Heart left ventricle (tissue), 16 donors: ENCODE measurements at regions not wholly inside any gene's neighbourhood (a gene's known extent, or its start where the extent isn't known, plus 50 kb on each side); places are given as distances from the start of the nearest gene placed in this dataset.

Experiments
- ATAC-seq, 4 donors: fragments of 200-7000 bp; cut with Tn5 transposase; one replicate each; pipeline ENCODE4 v1.9.1; 2020 to 2022; ENCODE audit warnings: moderate library complexity in 4 of 4, mild to moderate bottlenecking in 3 of 4, moderate number of reproducible peaks in 1 of 4
- DNase-seq, 5 donors: peaks; one replicate each; pipeline ENCODE4 v3.0.0-alpha.2; 2020
- H3K27ac ChIP-seq, 12 donors: fragments of 200-600 bp; sonication (generic) in 4 of 12; one replicate each; pipeline versions ENCODE4 v1.5.0 to v1.8.0; 2016 to 2022; ENCODE audit warnings: mild to moderate bottlenecking in 2 of 12
- H3K27me3 ChIP-seq, 9 donors: fragments of 200-600 bp; sonication (generic) in 2 of 9; one replicate each; pipeline versions ENCODE4 v1.5.1 to v1.8.0; 2016 to 2022; ENCODE audit warnings: mild to moderate bottlenecking in 3 of 9
- H3K36me3 ChIP-seq, 9 donors: fragments of 200-600 bp; sonication (generic) in 2 of 9; one replicate each; pipeline versions ENCODE4 v1.5.0 to v1.8.0; 2018 to 2022; ENCODE audit warnings: mild to moderate bottlenecking in 2 of 9
- H3K4me1 ChIP-seq, 12 donors: fragments of 200-600 bp; sonication (generic) in 4 of 12; one replicate each; pipeline versions ENCODE4 v1.5.0 to v1.8.0; 2016 to 2022; ENCODE audit warnings: mild to moderate bottlenecking in 3 of 12
- H3K4me3 ChIP-seq, 12 donors: fragments of 200-600 bp; sonication (generic) in 4 of 12; one replicate each; pipeline versions ENCODE4 v1.5.0 to v1.8.0; 2017 to 2022; ENCODE audit warnings: mild to moderate bottlenecking in 9 of 12, moderate library complexity in 4 of 12
- H3K9me3 ChIP-seq, 12 donors: fragments of 200-600 bp; sonication (generic) in 4 of 12; one replicate each; pipeline versions ENCODE4 v1.5.0 to v1.8.0; 2016 to 2022; ENCODE audit warnings: mild to moderate bottlenecking in 1 of 12
- POLR2A ChIP-seq, 2 donors: fragments of 450-650 bp; IDR thresholded peaks; one replicate each; pipeline ENCODE4 v1.6.1; 2017; ENCODE audit warnings: antibody characterized with exemption in 2 of 2, mild to moderate bottlenecking in 2 of 2, moderate library complexity in 2 of 2
- WGBS, 4 donors: extraction: QIAGEN DNeasy Blood & Tissue Kit in 2 of 4; methylation state at CpG; one replicate each; pipeline versions ENCODE4 v1.1.5 to v1.1.7; 2013 to 2018; 5-methylcytosine and 5-hydroxymethylcytosine counted together
- intact Hi-C, 10 donors: fragments of 100-400 bp; cut with DNase I; formaldehyde crosslinking; loops; one replicate each; pipeline versions ENCODE4 v1.11.1 to v1.14.2; 2022
- TF ChIP-seq, protein P1 (sequence below), 12 donors: fragments of 200-600 bp; sonication (generic) in 4 of 12; IDR thresholded peaks; one replicate each; pipeline versions ENCODE4 v1.5.0 to v1.8.0; 2018 to 2022; ENCODE audit warnings: antibody characterized with exemption in 12 of 12, mild to moderate bottlenecking in 5 of 12
- donor health status: ischemic (EF 13 %, LVEDD 7.1; RV severe dilation, severe dysfunction).
- donor health status: healthy with polysubstance abuse.
- donor health status: DM: no; HTN: yes; CAD: no.
- donor health status: DM: no; HTN: no; CAD: no.
- donor health status: ischemic (EF 25% LVEDD 6.9; RV normal size, moderate dysfunction).
- donor health status: ischemic (EF 25% LVEDD 5.7; RV mildly dilated, moderate dysfunction).
- donor health status: healthy.
- donor health status: DM: yes; HTN: yes; CAD: no.
- donor health status: ischemic (EF 35%, LVEDD 5.7; RV mildly dilated, moderate dysfunction).
- donor health status: nonischemic (EF 11% LVEDD 7.7; RV severe dilation, severe dysfunction).
- donor health status: DM: yes; HTN: yes; CAD: no.
- donor health status: PGD.
- donor health status: ischemic (EF 29% LVEDD 5.4; RV normal size, mild dysfunction).
- donor health status: nonischemic (EF 23%, LVEDD 6.1; RV moderate dilation, normal function).

DNA sequence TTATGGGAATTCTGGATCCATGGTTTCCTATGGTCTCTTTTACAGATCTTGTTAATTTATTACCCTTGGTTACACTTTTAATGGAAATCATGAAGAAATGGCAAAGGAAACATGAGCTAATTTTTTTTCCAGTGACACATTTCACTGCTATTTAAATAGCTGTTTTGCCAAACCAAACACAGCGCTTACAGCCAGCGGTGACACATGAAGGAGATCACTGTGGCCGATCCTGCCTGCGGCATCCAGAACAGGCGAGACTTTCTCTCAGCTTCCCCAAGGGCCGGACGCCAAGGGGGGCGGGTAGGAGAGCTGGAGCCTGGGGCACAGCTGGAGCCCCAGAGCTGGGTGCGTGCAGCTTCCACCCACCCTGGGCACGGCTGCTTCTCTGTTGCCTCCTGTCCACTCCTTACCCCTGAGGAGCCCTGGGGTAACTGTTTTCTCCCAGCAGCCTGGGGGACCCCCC lies 81.4 kb upstream of the PKDCC start:
- 58 to 72% (median 68%) methylated on average over 10 of the region's 10 CpGs for WGBS, 4 donors
- Histone ChIP-seq H3K27me3 (no peaks in the 10 kb centered on the region), H3K36me3 (no peaks in the 10 kb centered on the region), H3K9me3 (no peaks in the 10 kb centered on the region), H3K27ac (peak overlapping the region; percentile 37 to 88 (median 72)), H3K4me3 (no peak overlapping the region), H3K4me1 (peaks cover 0 to 60% (median 32%) of the 10 kb centered on the region in 12 donors)
- DNase-seq (peak; percentile 78 to 91 (median 87)), ATAC-seq (peak; percentile 63 to 91 (median 84))
- TF ChIP-seq, protein P1, sequence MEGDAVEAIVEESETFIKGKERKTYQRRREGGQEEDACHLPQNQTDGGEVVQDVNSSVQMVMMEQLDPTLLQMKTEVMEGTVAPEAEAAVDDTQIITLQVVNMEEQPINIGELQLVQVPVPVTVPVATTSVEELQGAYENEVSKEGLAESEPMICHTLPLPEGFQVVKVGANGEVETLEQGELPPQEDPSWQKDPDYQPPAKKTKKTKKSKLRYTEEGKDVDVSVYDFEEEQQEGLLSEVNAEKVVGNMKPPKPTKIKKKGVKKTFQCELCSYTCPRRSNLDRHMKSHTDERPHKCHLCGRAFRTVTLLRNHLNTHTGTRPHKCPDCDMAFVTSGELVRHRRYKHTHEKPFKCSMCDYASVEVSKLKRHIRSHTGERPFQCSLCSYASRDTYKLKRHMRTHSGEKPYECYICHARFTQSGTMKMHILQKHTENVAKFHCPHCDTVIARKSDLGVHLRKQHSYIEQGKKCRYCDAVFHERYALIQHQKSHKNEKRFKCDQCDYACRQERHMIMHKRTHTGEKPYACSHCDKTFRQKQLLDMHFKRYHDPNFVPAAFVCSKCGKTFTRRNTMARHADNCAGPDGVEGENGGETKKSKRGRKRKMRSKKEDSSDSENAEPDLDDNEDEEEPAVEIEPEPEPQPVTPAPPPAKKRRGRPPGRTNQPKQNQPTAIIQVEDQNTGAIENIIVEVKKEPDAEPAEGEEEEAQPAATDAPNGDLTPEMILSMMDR (IDR thresholded peaks at IDR 0.05): no peak
- TF ChIP-seq POLR2A (IDR thresholded peaks at IDR 0.05): no peak
- intact Hi-C loops: loop anchor here in 3 of 10 donors (2.0 to 5.0 kb wide), 3 partner anchors 34 to 54 kb away; no protein-coding TSS in a partner anchor

DNA sequence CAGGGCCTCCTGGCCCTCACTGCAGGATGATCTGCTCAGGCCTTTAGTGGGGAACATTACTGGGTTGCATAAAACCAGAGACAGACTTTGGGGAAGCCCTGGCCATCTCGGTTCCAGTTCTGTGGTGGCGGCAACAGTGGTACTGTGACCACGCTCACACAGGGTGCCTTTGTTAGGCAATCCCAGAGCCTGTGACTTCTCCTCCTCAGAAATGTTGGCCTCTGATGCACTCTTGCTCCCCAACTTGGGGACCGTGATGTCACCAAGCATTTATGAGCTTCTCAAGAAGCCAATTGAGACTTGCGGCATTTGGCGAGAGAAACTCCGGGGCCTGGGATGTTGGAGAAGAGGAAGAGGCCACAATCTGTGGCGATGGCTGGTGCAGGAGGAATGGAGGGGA lies 80.9 kb upstream of the PKDCC start:
- TF ChIP-seq, protein P1 (IDR thresholded peaks at IDR 0.05): no peak
- no peak for TF ChIP-seq POLR2A (IDR thresholded peaks at IDR 0.05)
- ATAC-seq (peak; percentile 16 to 50 (median 42)), DNase-seq (peak in 3 of 5 donors; percentile 23 to 51 (median 44))
- peaks cover 0 to 60% (median 32%) of the 10 kb centered on the region in 12 donors for H3K4me1 ChIP-seq
- no peak overlapping the region for H3K4me3 ChIP-seq
- intact Hi-C loops: loop anchor here in 3 of 10 donors (2.0 to 5.0 kb wide), 3 partner anchors 35 to 54 kb away; no protein-coding TSS in a partner anchor
- no peaks in the 10 kb centered on the region for H3K9me3 ChIP-seq
- 79 to 83% (median 81%) methylated on average over 6 to 8 of the region's 8 CpGs for whole genome bisulfite sequencing, 4 donors
- H3K36me3 ChIP-seq: no peaks in the 10 kb centered on the region
- H3K27me3 ChIP-seq: no peaks in the 10 kb centered on the region
- H3K27ac ChIP-seq: peak overlapping the region; percentile 37 to 86 (median 72)

DNA sequence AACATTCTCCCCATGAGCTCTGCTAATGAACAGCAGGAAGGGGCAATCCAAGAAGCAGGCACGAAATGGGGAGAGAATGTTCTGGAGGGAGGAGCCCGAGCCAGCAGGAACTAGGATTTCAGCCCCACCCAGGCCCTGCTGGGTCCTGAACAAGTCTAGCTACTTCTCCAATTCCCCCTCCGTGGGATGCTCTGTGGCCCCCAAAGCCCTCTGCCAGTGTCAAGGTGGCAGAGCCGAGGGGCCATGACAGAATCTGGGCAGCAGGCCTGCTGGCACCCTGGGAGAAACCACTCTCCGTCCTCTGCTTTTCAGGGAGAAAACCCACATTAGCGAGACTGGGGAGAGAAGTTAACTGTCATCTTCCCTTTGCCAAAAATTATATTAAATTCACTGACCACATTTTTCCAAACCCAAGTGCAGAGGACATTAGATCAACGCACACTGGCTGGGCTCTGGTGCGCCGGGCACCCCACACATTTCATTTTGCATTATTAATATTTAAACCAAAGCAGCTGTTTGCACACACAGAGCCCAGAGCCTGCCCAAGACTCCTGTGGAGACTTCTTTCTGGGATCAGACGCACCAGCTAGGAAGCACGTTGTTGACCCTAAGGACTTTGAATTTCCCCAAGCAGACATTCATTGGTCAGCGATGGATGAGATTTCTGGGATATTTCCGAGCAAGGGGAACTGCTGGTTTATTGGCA lies 80.2 kb upstream of the PKDCC start:
- TF ChIP-seq POLR2A (IDR thresholded peaks at IDR 0.05): no peak
- TF ChIP-seq, protein P1 (IDR thresholded peaks at IDR 0.05): no peak
- H3K9me3 ChIP-seq: no peaks in the 10 kb centered on the region
- 51 to 61% (median 56%) methylated on average over 11 to 13 of the region's 13 CpGs for WGBS, 4 donors
- H3K27me3 ChIP-seq: no peaks in the 10 kb centered on the region
- ATAC-seq: peak; percentile 45 to 66 (median 50)
- no peaks in the 10 kb centered on the region for H3K36me3 ChIP-seq
- intact Hi-C loops: loop anchor here in 3 of 10 donors (2.0 to 5.0 kb wide), 3 partner anchors 35 to 55 kb away; no protein-coding TSS in a partner anchor
- H3K4me1 ChIP-seq: peaks cover 0 to 60% (median 32%) of the 10 kb centered on the region in 12 donors
- H3K27ac ChIP-seq: peak overlapping the region; percentile 37 to 86 (median 72)
- no peak overlapping the region for H3K4me3 ChIP-seq
- DNase-seq: peak in 3 of 5 donors; percentile 24 to 62 (median 44)

GRCh38 chr2:41968182-41968578 lies 79.6 kb upstream of the PKDCC start:
- H3K36me3 ChIP-seq: no peaks in the 10 kb centered on the region
- peaks cover 0 to 55% (median 31%) of the 10 kb centered on the region in 12 donors for H3K4me1 ChIP-seq
- no peak for ATAC-seq
- intact Hi-C loops: loop anchor here in 2 of 10 donors (5.0 kb wide), 2 partner anchors 34 to 36 kb away; no protein-coding TSS in a partner anchor
- peak overlapping the region in 8 of 12 donors; percentile 15 to 86 (median 75) for H3K27ac ChIP-seq
- H3K9me3 ChIP-seq: no peaks in the 10 kb centered on the region
- WGBS, 4 donors: 59 to 77% (median 70%) methylated on average over 2 of the region's 2 CpGs
- no peak for TF ChIP-seq POLR2A (IDR thresholded peaks at IDR 0.05)
- TF ChIP-seq, protein P1 (IDR thresholded peaks at IDR 0.05): no peak
- DNase-seq: no peak
- no peak overlapping the region for H3K4me3 ChIP-seq
- no peaks in the 10 kb centered on the region for H3K27me3 ChIP-seq
